NCI-H2107 treated with DMSO at 0.1 percent for 48 hours (cell line): ENCODE measurements at regions not wholly inside any gene's neighbourhood (a gene's known extent, or its start where the extent isn't known, plus 50 kb on each side); places are given as distances from the start of the nearest gene placed in this dataset.

Experiments
- DNase-seq: peaks from one replicate; lab custom pipeline; 2025; ENCODE audit not compliant: unreplicated experiment; lab: John Stamatoyannopoulos, UW

GRCh38 chr22:34696557-34696956 is 369.4 kb upstream of the ISX start:
- no peak for DNase-seq

GRCh38 chr22:34702279-34702678 is 363.7 kb upstream of the ISX start:
- no peak for DNase-seq

GRCh38 chr22:34709641-34710040 is 356.3 kb upstream of the ISX start:
- no peak for DNase-seq

- no peak for DNase-seq
Observed at GRCh38 chr22:34722901-34723300, 343.1 kb upstream of the ISX start.

- no peak for DNase-seq
Observed at GRCh38 chr22:34736081-34736480, 329.9 kb upstream of the ISX start.

GRCh38 chr22:34738661-34739400 is 327.1 kb upstream of the ISX start:
- no peak for DNase-seq

GRCh38 chr22:34743110-34743751 is 322.7 kb upstream of the ISX start:
- no peak for DNase-seq

GRCh38 chr22:34760276-34761008 is 305.5 kb upstream of the ISX start:
- DNase-seq, result no peak

- no peak for DNase-seq
Observed at GRCh38 chr22:34761111-34761510, 304.8 kb upstream of the ISX start.

GRCh38 chr22:34763496-34763895 is 302.5 kb upstream of the ISX start:
- no peak for DNase-seq

- DNase-seq, result no peak
Observed at GRCh38 chr22:34765115-34765514, 300.8 kb upstream of the ISX start.

GRCh38 chr22:34769361-34769760 is 296.6 kb upstream of the ISX start:
- no peak for DNase-seq

GRCh38 chr22:34776817-34777216 is 289.1 kb upstream of the ISX start:
- no peak for DNase-seq

GRCh38 chr22:34781681-34782080 is 284.3 kb upstream of the ISX start:
- DNase-seq, result no peak

- DNase-seq, result no peak
Observed at GRCh38 chr22:34783436-34783835, 282.5 kb upstream of the ISX start.

GRCh38 chr22:34784056-34784455 is 281.9 kb upstream of the ISX start:
- DNase-seq, result no peak

GRCh38 chr22:34797826-34798225 is 268.1 kb upstream of the ISX start:
- no peak for DNase-seq

- no peak for DNase-seq
Observed at GRCh38 chr22:34798605-34799004, 267.4 kb upstream of the ISX start.

GRCh38 chr22:34800260-34800980 is 265.5 kb upstream of the ISX start:
- DNase-seq, result no peak

GRCh38 chr22:34801221-34801620 is 264.7 kb upstream of the ISX start:
- no peak for DNase-seq

- DNase-seq, result no peak
Observed at GRCh38 chr22:34804091-34804490, 261.9 kb upstream of the ISX start.
